SU-DHL-6 (cell line): ENCODE measurements at regions not wholly inside any gene's neighbourhood (a gene's known extent, or its start where the extent isn't known, plus 50 kb on each side); places are given as distances from the start of the nearest gene placed in this dataset.

Experiments
- EZH2phosphoT487 ChIP-seq: fragments of 200-600 bp; sonication (generic), shearing (Covaris generic); conservative IDR thresholded peaks from 2 replicates; pipeline ENCODE4 v1.6.1; 2018; ENCODE audit warnings: mild to moderate bottlenecking, antibody characterized with exemption, low read length, moderate library complexity, mixed read lengths
- TF ChIP-seq, protein P1 (sequence below): fragments of 200-600 bp; sonication (generic); IDR thresholded peaks from one replicate; pipeline ENCODE4 v1.5.1; 2017; ENCODE audit warnings: antibody characterized with exemption, mild to moderate bottlenecking, low read length, moderate library complexity; ENCODE audit not compliant: insufficient read depth, poor library complexity, severe bottlenecking

DNA sequence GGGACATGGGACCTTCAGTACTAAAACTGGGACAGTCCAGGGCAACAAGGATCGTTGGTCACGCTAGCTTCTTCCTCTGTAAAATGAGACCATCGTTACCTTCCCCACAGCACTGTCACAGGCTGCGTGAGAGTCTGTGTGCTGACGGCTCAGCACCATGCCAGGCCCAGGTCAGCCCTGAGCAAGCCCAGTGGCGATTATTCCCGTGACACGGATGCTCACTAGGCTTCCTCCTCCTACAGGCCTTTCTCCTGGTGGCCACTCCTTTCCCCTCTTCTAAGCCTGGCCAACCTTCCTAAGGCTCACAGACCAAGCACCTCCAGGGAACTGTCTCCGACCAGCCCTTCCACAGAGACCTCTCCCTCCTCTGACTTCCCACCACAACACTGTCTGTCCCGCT lies 69.3 kb upstream of the RUNX3 start:
- TF ChIP-seq, protein P1, sequence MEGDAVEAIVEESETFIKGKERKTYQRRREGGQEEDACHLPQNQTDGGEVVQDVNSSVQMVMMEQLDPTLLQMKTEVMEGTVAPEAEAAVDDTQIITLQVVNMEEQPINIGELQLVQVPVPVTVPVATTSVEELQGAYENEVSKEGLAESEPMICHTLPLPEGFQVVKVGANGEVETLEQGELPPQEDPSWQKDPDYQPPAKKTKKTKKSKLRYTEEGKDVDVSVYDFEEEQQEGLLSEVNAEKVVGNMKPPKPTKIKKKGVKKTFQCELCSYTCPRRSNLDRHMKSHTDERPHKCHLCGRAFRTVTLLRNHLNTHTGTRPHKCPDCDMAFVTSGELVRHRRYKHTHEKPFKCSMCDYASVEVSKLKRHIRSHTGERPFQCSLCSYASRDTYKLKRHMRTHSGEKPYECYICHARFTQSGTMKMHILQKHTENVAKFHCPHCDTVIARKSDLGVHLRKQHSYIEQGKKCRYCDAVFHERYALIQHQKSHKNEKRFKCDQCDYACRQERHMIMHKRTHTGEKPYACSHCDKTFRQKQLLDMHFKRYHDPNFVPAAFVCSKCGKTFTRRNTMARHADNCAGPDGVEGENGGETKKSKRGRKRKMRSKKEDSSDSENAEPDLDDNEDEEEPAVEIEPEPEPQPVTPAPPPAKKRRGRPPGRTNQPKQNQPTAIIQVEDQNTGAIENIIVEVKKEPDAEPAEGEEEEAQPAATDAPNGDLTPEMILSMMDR, result no peak
- no peak for TF ChIP-seq EZH2phosphoT487
